Trophoblast cell (in vitro differentiated cells and primary cell): ENCODE measurements at regions not wholly inside any gene's neighbourhood (a gene's known extent, or its start where the extent isn't known, plus 50 kb on each side); places are given as distances from the start of the nearest gene placed in this dataset.
A peak's percentile ranks its signal among the peaks of the same experiment; 100 is the strongest.
"Not testable (repeated sequence)": the region's sequence is repeated elsewhere in the genome, so short reads cannot be mapped to it uniquely, and the experiment has no call there.

ENCODE experiments used
- DNase-seq, 2 donors: peaks; one replicate each; pipeline ENCODE4 v3.0.0-alpha.2; 2016
- H2AFZ ChIP-seq: 2 replicates; pipeline ENCODE4 v1.6.1; 2013; ENCODE audit warnings: low read length, moderate library complexity, mild to moderate bottlenecking; ENCODE audit not compliant: insufficient read depth, poor library complexity
- H2AK5ac ChIP-seq: 2 replicates; pipeline ENCODE4 v1.6.1; 2013; ENCODE audit warnings: mild to moderate bottlenecking, low read length
- H2BK120ac ChIP-seq: 2 replicates; pipeline ENCODE4 v1.6.1; 2013; ENCODE audit warnings: low read length, mild to moderate bottlenecking, moderate library complexity; ENCODE audit not compliant: insufficient read depth, poor library complexity
- H2BK12ac ChIP-seq: 2 replicates; pipeline ENCODE4 v1.6.1; 2013; ENCODE audit warnings: mild to moderate bottlenecking, low read length, moderate library complexity
- H2BK5ac ChIP-seq: 2 replicates; pipeline ENCODE4 v1.6.1; 2013; ENCODE audit warnings: low read length, low read depth, moderate library complexity, mild to moderate bottlenecking; ENCODE audit not compliant: poor library complexity
- H3K14ac ChIP-seq: 2 replicates; pipeline ENCODE4 v1.6.1; 2013; ENCODE audit warnings: mild to moderate bottlenecking, low read length
- H3K18ac ChIP-seq: 2 replicates; pipeline ENCODE4 v1.6.1; 2013; ENCODE audit warnings: mild to moderate bottlenecking, low read length
- H3K23ac ChIP-seq: 2 replicates; pipeline ENCODE4 v1.6.1; 2013; ENCODE audit warnings: low read length
- H3K27ac ChIP-seq: 2 replicates; pipeline ENCODE4 v1.5.1; 2013; ENCODE audit warnings: low read depth, mild to moderate bottlenecking, inconsistent platforms, low read length, moderate library complexity
- H3K27me3 ChIP-seq: 2 replicates; pipeline ENCODE4 v1.6.1; 2013; ENCODE audit warnings: inconsistent platforms, mild to moderate bottlenecking, low read length, moderate library complexity; ENCODE audit not compliant: insufficient read depth
- H3K36me3 ChIP-seq, 2 experiments: 1 replicate in 1 of 2; 2 replicates in 1 of 2; pipeline ENCODE4 v1.6.1; 2013; ENCODE audit warnings: low read length in 2 of 2, mild to moderate bottlenecking in 2 of 2, moderate library complexity in 1 of 2; ENCODE audit not compliant: insufficient read depth in 2 of 2, control insufficient read depth in 1 of 2
- H3K4ac ChIP-seq: 2 replicates; pipeline ENCODE4 v1.6.1; 2013; ENCODE audit warnings: low read depth, mild to moderate bottlenecking, low read length, moderate library complexity
- H3K4me1 ChIP-seq, 2 experiments: 1 replicate in 1 of 2; 2 replicates in 1 of 2; pipeline ENCODE4 v1.6.1; 2013; ENCODE audit warnings: low read length in 2 of 2, mild to moderate bottlenecking in 2 of 2, moderate library complexity in 1 of 2; ENCODE audit not compliant: insufficient read depth in 2 of 2, control insufficient read depth in 1 of 2
- H3K4me2 ChIP-seq: 2 replicates; pipeline ENCODE4 v1.6.1; 2013; ENCODE audit warnings: inconsistent platforms, mild to moderate bottlenecking, low read length, moderate library complexity
- H3K4me3 ChIP-seq: 2 replicates; pipeline ENCODE4 v1.5.1; 2013; ENCODE audit warnings: mild to moderate bottlenecking, low read depth, low read length, inconsistent platforms
- H3K79me1 ChIP-seq: one replicate; pipeline ENCODE4 v1.6.1; 2013; ENCODE audit warnings: low read length
- H3K79me2 ChIP-seq: 2 replicates; pipeline ENCODE4 v1.6.1; 2013; ENCODE audit warnings: low read length, mild to moderate bottlenecking; ENCODE audit not compliant: control insufficient read depth, insufficient read depth, poor library complexity
- H3K9ac ChIP-seq: 2 replicates; pipeline ENCODE4 v1.6.1; 2013; ENCODE audit warnings: mild to moderate bottlenecking, low read length
- H3K9me3 ChIP-seq: 2 replicates; pipeline ENCODE4 v1.6.1; 2013; ENCODE audit warnings: low read depth, mild to moderate bottlenecking, control low read depth, inconsistent platforms, low read length; ENCODE audit not compliant: insufficient read depth
- H4K12ac ChIP-seq: 2 replicates; pipeline ENCODE4 v1.6.1; 2013; ENCODE audit warnings: low read depth, mild to moderate bottlenecking, low read length, moderate library complexity
- H4K8ac ChIP-seq: 2 replicates; pipeline ENCODE4 v1.6.1; 2013; ENCODE audit warnings: low read depth, mild to moderate bottlenecking, low read length, moderate library complexity
- H4K91ac ChIP-seq: one replicate; pipeline ENCODE4 v1.6.1; 2013; ENCODE audit warnings: low read depth, mild to moderate bottlenecking, low read length, moderate library complexity
- WGBS: extraction: QIAGEN DNeasy Blood & Tissue Kit; methylation state at CpG from one replicate; pipeline ENCODE4 v1.1.7; 2013; ENCODE audit warnings: missing lambda C conversion rate; ENCODE audit not compliant: insufficient read length, insufficient coverage; ENCODE audit errors: extremely low coverage; 5-methylcytosine and 5-hydroxymethylcytosine counted together

DNA sequence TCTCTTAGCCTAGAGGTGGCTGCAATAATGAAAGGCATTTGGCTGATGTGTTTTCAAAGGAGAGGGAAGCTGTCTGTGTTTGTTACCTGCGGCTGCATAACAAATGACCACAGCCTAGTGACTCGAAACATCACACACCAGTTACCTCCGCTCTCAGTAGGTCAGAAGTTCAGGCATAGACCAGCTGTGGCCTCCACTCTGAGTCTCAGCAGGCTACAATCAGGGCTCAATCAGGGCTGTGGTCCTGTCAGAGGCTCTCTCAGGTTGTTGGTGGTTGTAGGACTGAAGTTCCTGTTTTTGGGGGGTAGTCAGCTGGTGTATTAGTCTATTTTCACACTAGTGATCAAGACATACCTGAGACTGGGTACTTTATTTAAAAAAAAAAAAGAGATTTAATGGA, 1381.5 kb downstream of the CDH12 start:
- not testable (repeated sequence) for H4K8ac ChIP-seq, H2BK120ac ChIP-seq, H3K79me1 ChIP-seq, H3K14ac ChIP-seq, H3K4me2 ChIP-seq, H3K27ac ChIP-seq, H2AK5ac ChIP-seq, H2BK5ac ChIP-seq, H2AFZ ChIP-seq, H3K4ac ChIP-seq, H4K91ac ChIP-seq, H3K23ac ChIP-seq, H3K18ac ChIP-seq, H3K4me1 ChIP-seq, H3K4me3 ChIP-seq, H3K79me2 ChIP-seq, H3K9ac ChIP-seq, H2BK12ac ChIP-seq, H3K9me3 ChIP-seq, H4K12ac ChIP-seq, H3K36me3 ChIP-seq, H3K27me3 ChIP-seq
- no CpG with 5 or more reads among the region's 3 CpGs for WGBS
- DNase-seq: peak in 1 of 2 donors; percentile 72

DNA sequence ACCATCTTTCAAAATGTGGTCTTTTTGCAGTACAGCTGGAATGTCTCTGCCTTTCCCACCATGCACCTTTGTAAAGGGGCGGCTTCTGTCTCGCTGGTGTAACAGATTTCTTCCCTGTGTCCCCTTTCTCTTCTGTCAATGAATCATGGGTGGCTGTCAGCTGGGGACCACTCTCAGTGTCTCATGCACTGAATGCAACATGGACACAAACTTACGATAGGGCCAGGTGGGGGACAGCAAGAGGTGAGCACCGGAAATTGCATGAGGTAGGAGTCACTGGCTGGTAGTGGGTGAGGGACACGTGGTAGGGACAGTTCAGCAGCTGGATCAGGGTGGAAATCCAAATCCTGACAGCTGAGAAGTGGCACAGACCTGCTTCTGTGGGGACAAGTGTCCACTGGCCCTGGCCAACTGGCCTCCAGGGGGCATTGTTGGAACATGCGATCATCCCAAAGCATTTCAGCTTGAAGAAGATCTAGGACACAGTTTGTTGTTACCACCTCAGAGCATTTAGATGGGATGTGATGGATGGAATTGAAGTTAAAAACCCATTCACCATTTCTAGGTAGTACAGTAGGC, 1383.5 kb downstream of the CDH12 start:
- not testable (repeated sequence) for H3K4me1 ChIP-seq, H3K14ac ChIP-seq, H3K4ac ChIP-seq, H3K36me3 ChIP-seq, H3K9me3 ChIP-seq, H3K18ac ChIP-seq, H2AFZ ChIP-seq, H3K9ac ChIP-seq, H2BK120ac ChIP-seq, H3K4me3 ChIP-seq, H3K79me1 ChIP-seq, H3K79me2 ChIP-seq, H3K4me2 ChIP-seq, H3K27ac ChIP-seq, H4K12ac ChIP-seq, H2BK12ac ChIP-seq, H3K23ac ChIP-seq, H4K91ac ChIP-seq, H2AK5ac ChIP-seq, H2BK5ac ChIP-seq, H3K27me3 ChIP-seq, H4K8ac ChIP-seq
- WGBS: no CpG with 5 or more reads among the region's 6 CpGs
- DNase-seq: peak; percentile 68 to 83

DNA sequence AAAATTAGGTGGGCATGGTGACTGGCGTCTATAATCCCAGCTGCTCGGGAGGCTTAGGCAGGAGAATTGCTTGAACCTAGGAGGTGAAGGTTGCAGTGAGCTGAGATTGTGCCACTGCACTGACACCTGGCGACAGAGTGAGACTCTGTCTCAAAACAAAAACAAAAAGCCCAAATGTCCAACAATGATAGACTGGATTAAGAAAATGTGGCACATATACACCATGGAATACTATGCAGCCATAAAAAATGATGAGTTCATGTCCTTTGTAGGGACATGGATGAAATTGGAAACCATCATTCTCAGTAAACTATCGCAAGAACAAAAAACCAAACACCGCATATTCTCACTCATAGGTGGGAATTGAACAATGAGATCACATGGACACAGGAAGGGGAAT, 1385.6 kb downstream of the CDH12 start:
- H4K91ac ChIP-seq, H2BK5ac ChIP-seq, H3K4me1 ChIP-seq, H4K12ac ChIP-seq, H3K4me2 ChIP-seq, H3K79me1 ChIP-seq, H3K18ac ChIP-seq, DNase-seq, H3K27me3 ChIP-seq, H3K36me3 ChIP-seq, H3K9me3 ChIP-seq, H2BK120ac ChIP-seq, H3K23ac ChIP-seq, H3K9ac ChIP-seq, H3K27ac ChIP-seq, H4K8ac ChIP-seq, H3K14ac ChIP-seq, H3K4ac ChIP-seq, H2AFZ ChIP-seq, H2AK5ac ChIP-seq, H2BK12ac ChIP-seq, H3K4me3 ChIP-seq, H3K79me2 ChIP-seq: not testable (repeated sequence)
- WGBS: no CpG with 5 or more reads among the region's 5 CpGs

DNA sequence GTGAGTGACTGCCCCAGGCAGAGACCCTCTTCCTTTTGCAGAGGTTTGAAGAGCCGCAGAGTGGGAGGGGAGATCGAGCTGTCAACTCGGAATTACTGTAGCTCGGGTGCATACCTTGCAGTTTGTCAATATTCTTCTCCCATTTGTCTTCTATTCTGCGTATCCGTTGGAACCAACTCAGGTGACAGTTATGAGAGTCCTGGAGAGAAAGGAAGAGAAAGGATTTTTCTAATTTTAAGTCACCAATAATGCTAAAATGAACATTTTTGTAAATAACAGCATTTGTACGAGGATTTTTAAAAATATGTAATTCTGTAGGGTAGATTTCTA, 1393.4 kb downstream of the CDH12 start:
- H3K18ac ChIP-seq, H4K12ac ChIP-seq, H3K23ac ChIP-seq, H3K9ac ChIP-seq, H3K79me1 ChIP-seq, H3K14ac ChIP-seq, H3K27ac ChIP-seq, H3K27me3 ChIP-seq, DNase-seq, H3K4me2 ChIP-seq, H3K36me3 ChIP-seq, H4K91ac ChIP-seq, H4K8ac ChIP-seq, H3K4me1 ChIP-seq, H2BK120ac ChIP-seq, H3K9me3 ChIP-seq, H3K4ac ChIP-seq, H2AFZ ChIP-seq, H2BK5ac ChIP-seq, H2BK12ac ChIP-seq, H3K79me2 ChIP-seq, H2AK5ac ChIP-seq: not testable (repeated sequence)
- WGBS: no CpG with 5 or more reads among the region's 7 CpGs
- peak overlapping the region; percentile 83 for H3K4me3 ChIP-seq
